Nephron (organoid): ENCODE measurements at regions not wholly inside any gene's neighbourhood (a gene's known extent, or its start where the extent isn't known, plus 50 kb on each side); places are given as distances from the start of the nearest gene placed in this dataset.
A peak's percentile ranks its signal among the peaks of the same experiment; 100 is the strongest.

Experiments
- H3K27ac Mint-ChIP-seq, 3 experiments: 2 replicates each; pipeline ENCODE4 v1.8.0; 2020; ENCODE audit warnings: mixed read lengths in 3 of 3, mild to moderate bottlenecking in 2 of 3, moderate library complexity in 1 of 3
- H3K27me3 Mint-ChIP-seq: 2 replicates; pipeline ENCODE4 v1.8.0; 2021; ENCODE audit warnings: low read depth, mild to moderate bottlenecking, moderate library complexity, mixed read lengths
- H3K36me3 Mint-ChIP-seq: 2 replicates; pipeline ENCODE4 v1.8.0; 2020; ENCODE audit warnings: low read depth, mixed read lengths
- H3K4me1 Mint-ChIP-seq: 2 replicates; pipeline ENCODE4 v1.8.0; 2020; ENCODE audit warnings: mixed read lengths
- H3K4me3 Mint-ChIP-seq, 3 experiments: 2 replicates each; pipeline ENCODE4 v1.8.0; 2020; ENCODE audit warnings: mild to moderate bottlenecking in 3 of 3, mixed read lengths in 3 of 3, moderate library complexity in 2 of 3
- H3K9me3 Mint-ChIP-seq: 2 replicates; pipeline ENCODE4 v1.8.0; 2020; ENCODE audit warnings: mixed read lengths
- CTCF ChIP-seq, 3 experiments: fragments of 200-600 bp; sonication (generic); IDR thresholded peaks; one replicate each; pipeline ENCODE4 v1.5.0; 2021; ENCODE audit warnings: antibody characterized with exemption in 3 of 3; ENCODE audit not compliant: unreplicated experiment in 3 of 3

- H3K9me3 Mint-ChIP-seq, result no peaks in the 10 kb centered on the region
- H3K4me3 Mint-ChIP-seq, result no peak overlapping the region
- H3K4me1 Mint-ChIP-seq, result peaks cover 11% of the 10 kb centered on the region
- no peaks in the 10 kb centered on the region for H3K36me3 Mint-ChIP-seq
- H3K27ac Mint-ChIP-seq, result peak overlapping the region; percentile 91 to 95 (median 93)
- no peak for TF ChIP-seq CTCF (IDR thresholded peaks at IDR 0.05; ENCODE audit: unreplicated experiment in 3 of 3)
- H3K27me3 Mint-ChIP-seq, result no peaks in the 10 kb centered on the region
These were observed 1135.0 kb downstream of the GALC start for GRCh38 chr14:86858031-86858430.

GRCh38 chr14:86852530-86852929 lies 1140.5 kb downstream of the GALC start:
- H3K4me1 Mint-ChIP-seq, result no peaks in the 10 kb centered on the region
- no peaks in the 10 kb centered on the region for H3K27me3 Mint-ChIP-seq
- no peak overlapping the region for H3K4me3 Mint-ChIP-seq
- H3K9me3 Mint-ChIP-seq, result no peaks in the 10 kb centered on the region
- no peak for TF ChIP-seq CTCF (IDR thresholded peaks at IDR 0.05; ENCODE audit: unreplicated experiment in 3 of 3)
- H3K36me3 Mint-ChIP-seq, result no peaks in the 10 kb centered on the region
- H3K27ac Mint-ChIP-seq, result peak overlapping the region in 1 of 3 experiments; percentile 53

GRCh38 chr14:86847140-86847539 lies 1145.8 kb downstream of the GALC start:
- Mint-ChIP-seq H3K9me3 (no peaks in the 10 kb centered on the region), H3K27me3 (no peaks in the 10 kb centered on the region), H3K4me3 (no peak overlapping the region), H3K27ac (no peak overlapping the region), H3K36me3 (no peaks in the 10 kb centered on the region), H3K4me1 (no peaks in the 10 kb centered on the region)
- TF ChIP-seq CTCF (IDR thresholded peaks at IDR 0.05; ENCODE audit: unreplicated experiment in 3 of 3), result no peak

GRCh38 chr14:86838363-86838762 lies 1154.6 kb downstream of the GALC start:
- Mint-ChIP-seq H3K9me3 (peaks cover 11% of the 10 kb centered on the region), H3K27me3 (no peaks in the 10 kb centered on the region), H3K4me1 (no peaks in the 10 kb centered on the region), H3K27ac (no peak overlapping the region), H3K36me3 (no peaks in the 10 kb centered on the region), H3K4me3 (no peak overlapping the region)
- no peak for TF ChIP-seq CTCF (IDR thresholded peaks at IDR 0.05; ENCODE audit: unreplicated experiment in 3 of 3)

- Mint-ChIP-seq H3K27ac (no peak overlapping the region), H3K4me1 (peaks cover 5% of the 10 kb centered on the region), H3K27me3 (no peaks in the 10 kb centered on the region), H3K4me3 (no peak overlapping the region), H3K9me3 (peaks cover 2% of the 10 kb centered on the region), H3K36me3 (no peaks in the 10 kb centered on the region)
- no peak for TF ChIP-seq CTCF (IDR thresholded peaks at IDR 0.05; ENCODE audit: unreplicated experiment in 3 of 3)
These were observed 1166.3 kb downstream of the GALC start for GRCh38 chr14:86826661-86827060.

- H3K27ac Mint-ChIP-seq, result peak overlapping the region; percentile 17 to 81 (median 63)
- TF ChIP-seq CTCF (IDR thresholded peaks at IDR 0.05; ENCODE audit: unreplicated experiment in 3 of 3), result no peak
- H3K27me3 Mint-ChIP-seq, result no peaks in the 10 kb centered on the region
- H3K4me3 Mint-ChIP-seq, result no peak overlapping the region
- peaks cover 4% of the 10 kb centered on the region for H3K9me3 Mint-ChIP-seq
- H3K4me1 Mint-ChIP-seq, result peaks cover 5% of the 10 kb centered on the region
- H3K36me3 Mint-ChIP-seq, result no peaks in the 10 kb centered on the region
These were observed 1168.8 kb downstream of the GALC start for GRCh38 chr14:86824167-86824566.
